Choroid plexus epithelial cell (primary cell): ENCODE measurements at regions not wholly inside any gene's neighbourhood (a gene's known extent, or its start where the extent isn't known, plus 50 kb on each side); places are given as distances from the start of the nearest gene placed in this dataset.
"Not testable (repeated sequence)": the region's sequence is repeated elsewhere in the genome, so short reads cannot be mapped to it uniquely, and the experiment has no call there.

ENCODE experiments used
- DNase-seq: peaks from one replicate; pipeline ENCODE4 v3.0.0-alpha.2; 2010; ENCODE audit warnings: low read depth
- H3K4me3 ChIP-seq: 2 replicates; pipeline ENCODE4 v1.5.1; 2011; ENCODE audit warnings: low read depth, mild to moderate bottlenecking, control low read depth, low read length, moderate library complexity

- H3K4me3 ChIP-seq, DNase-seq: not testable (repeated sequence)
These were observed 79.8 kb upstream of the HSFY2 start for GRCh38 chrY:18853323-18853722.

- not testable (repeated sequence) for DNase-seq
These were observed 63.1 kb upstream of the HSFY2 start for GRCh38 chrY:18836643-18837042.

More at GRCh38 chrY:18836643-18837042, 63.1 kb upstream of the HSFY2 start:
- H3K4me3 ChIP-seq, result not testable (repeated sequence)
